Mesendoderm (in vitro differentiated cells): ENCODE measurements at regions not wholly inside any gene's neighbourhood (a gene's known extent, or its start where the extent isn't known, plus 50 kb on each side); places are given as distances from the start of the nearest gene placed in this dataset.
A peak's percentile ranks its signal among the peaks of the same experiment; 100 is the strongest.

Experiments used
- DNase-seq: peaks from one replicate; pipeline ENCODE4 v3.0.0; 2013
- H2AK5ac ChIP-seq: 2 replicates; pipeline ENCODE4 v1.6.1; 2013; ENCODE audit warnings: low read length, inconsistent platforms
- H2BK120ac ChIP-seq: 2 replicates; pipeline ENCODE4 v1.6.1; 2013; ENCODE audit warnings: low read depth, mild to moderate bottlenecking, low read length, moderate library complexity, mixed read lengths
- H2BK15ac ChIP-seq: replicated peaks from 2 replicates; pipeline ENCODE4 v1.6.1; 2013; ENCODE audit warnings: low read depth, mild to moderate bottlenecking, moderate library complexity
- H2BK5ac ChIP-seq: 2 replicates; pipeline ENCODE4 v1.6.1; 2013; ENCODE audit warnings: low read length, inconsistent platforms
- H3K18ac ChIP-seq: 2 replicates; pipeline ENCODE4 v1.6.1; 2013; ENCODE audit warnings: mild to moderate bottlenecking, low read length, mixed read lengths
- H3K23ac ChIP-seq: one replicate; pipeline ENCODE4 v1.6.1; 2013; ENCODE audit warnings: low read length
- H3K27ac ChIP-seq: 2 replicates; pipeline ENCODE4 v1.5.1; 2013; ENCODE audit warnings: low read depth, mild to moderate bottlenecking, inconsistent platforms, low read length, moderate library complexity
- H3K27me3 ChIP-seq: 2 replicates; pipeline ENCODE4 v1.6.1; 2013; ENCODE audit warnings: low read length, control low read depth, mild to moderate bottlenecking, inconsistent platforms; ENCODE audit not compliant: insufficient read depth, poor library complexity
- H3K36me3 ChIP-seq: 2 replicates; pipeline ENCODE4 v1.6.1; 2013; ENCODE audit warnings: low read length, inconsistent platforms; ENCODE audit not compliant: control insufficient read depth, insufficient read depth
- H3K4ac ChIP-seq: one replicate; pipeline ENCODE4 v1.6.1; 2013; ENCODE audit warnings: low read depth, mild to moderate bottlenecking, low read length, moderate library complexity
- H3K4me1 ChIP-seq: 2 replicates; pipeline ENCODE4 v1.6.1; 2013; ENCODE audit warnings: low read depth, low read length, inconsistent platforms; ENCODE audit not compliant: control insufficient read depth
- H3K4me2 ChIP-seq: 2 replicates; pipeline ENCODE4 v1.6.1; 2013; ENCODE audit warnings: low read length
- H3K4me3 ChIP-seq: 2 replicates; pipeline ENCODE4 v1.5.1; 2013; ENCODE audit warnings: mild to moderate bottlenecking, low read length
- H3K56ac ChIP-seq: one replicate; pipeline ENCODE4 v1.6.1; 2013; ENCODE audit warnings: low read length
- H3K79me1 ChIP-seq: 2 replicates; pipeline ENCODE4 v1.6.1; 2013; ENCODE audit warnings: low read length, inconsistent platforms
- H3K79me2 ChIP-seq: 2 replicates; pipeline ENCODE4 v1.6.1; 2013; ENCODE audit warnings: mild to moderate bottlenecking, low read length; ENCODE audit not compliant: control insufficient read depth, insufficient read depth
- H3K9ac ChIP-seq: 2 replicates; pipeline ENCODE4 v1.6.1; 2013; ENCODE audit warnings: low read length, inconsistent platforms
- H4K5ac ChIP-seq: one replicate; pipeline ENCODE4 v1.6.1; 2013; ENCODE audit warnings: low read length
- H4K8ac ChIP-seq: one replicate; pipeline ENCODE4 v1.6.1; 2013; ENCODE audit warnings: low read depth, mild to moderate bottlenecking, control low read depth, low read length, moderate library complexity
- WGBS: extraction: QIAGEN DNeasy Blood & Tissue Kit; methylation state at CpG from one replicate; pipeline ENCODE4 v1.1.7; 2013; ENCODE audit warnings: low lambda C conversion rate, missing lambda C conversion rate; ENCODE audit not compliant: insufficient coverage; ENCODE audit errors: extremely low coverage; 5-methylcytosine and 5-hydroxymethylcytosine counted together

- H2BK5ac ChIP-seq, result no peak overlapping the region
- H3K27ac ChIP-seq, result no peak overlapping the region
- no peak overlapping the region for H3K4me2 ChIP-seq
- H3K23ac ChIP-seq, result no peak overlapping the region
- no peak for DNase-seq
- no peak overlapping the region for H2BK120ac ChIP-seq
- H2AK5ac ChIP-seq, result no peak overlapping the region
- H3K18ac ChIP-seq, result no peak overlapping the region
- no CpG with 5 or more reads among the region's 10 CpGs for WGBS
- no peak overlapping the region for H3K56ac ChIP-seq
- no peak overlapping the region for H3K4me3 ChIP-seq
- no peak overlapping the region for H3K4ac ChIP-seq
- H4K5ac ChIP-seq, result no peak overlapping the region
- no peak overlapping the region for H3K9ac ChIP-seq
- no peak overlapping the region for H2BK15ac ChIP-seq
- no peak overlapping the region for H4K8ac ChIP-seq
- no peaks in the 10 kb centered on the region for H3K36me3 ChIP-seq
- H3K4me1 ChIP-seq, result no peaks in the 10 kb centered on the region
- no peaks in the 10 kb centered on the region for H3K79me2 ChIP-seq
- no peaks in the 10 kb centered on the region for H3K27me3 ChIP-seq
- H3K79me1 ChIP-seq, result no peaks in the 10 kb centered on the region
These were observed 318.4 kb downstream of the HAPSTR1 start for GRCh38 chr16:9409560-9410493.

- no peak overlapping the region for H3K23ac ChIP-seq
- no peak for DNase-seq
- H3K27ac ChIP-seq, result no peak overlapping the region
- H2BK15ac ChIP-seq, result no peak overlapping the region
- no peak overlapping the region for H4K5ac ChIP-seq
- H3K4me2 ChIP-seq, result no peak overlapping the region
- no peaks in the 10 kb centered on the region for H3K4me1 ChIP-seq
- H2BK120ac ChIP-seq, result no peak overlapping the region
- H3K4ac ChIP-seq, result no peak overlapping the region
- no peak overlapping the region for H2AK5ac ChIP-seq
- H3K79me1 ChIP-seq, result no peaks in the 10 kb centered on the region
- no peak overlapping the region for H2BK5ac ChIP-seq
- no peaks in the 10 kb centered on the region for H3K79me2 ChIP-seq
- no peak overlapping the region for H3K4me3 ChIP-seq
- H3K18ac ChIP-seq, result no peak overlapping the region
- WGBS, result no CpG with 5 or more reads among the region's 7 CpGs
- H4K8ac ChIP-seq, result no peak overlapping the region
- no peaks in the 10 kb centered on the region for H3K36me3 ChIP-seq
- no peak overlapping the region for H3K56ac ChIP-seq
- H3K9ac ChIP-seq, result no peak overlapping the region
- H3K27me3 ChIP-seq, result no peaks in the 10 kb centered on the region
These were observed 320.0 kb downstream of the HAPSTR1 start for GRCh38 chr16:9411426-9411825.

DNA sequence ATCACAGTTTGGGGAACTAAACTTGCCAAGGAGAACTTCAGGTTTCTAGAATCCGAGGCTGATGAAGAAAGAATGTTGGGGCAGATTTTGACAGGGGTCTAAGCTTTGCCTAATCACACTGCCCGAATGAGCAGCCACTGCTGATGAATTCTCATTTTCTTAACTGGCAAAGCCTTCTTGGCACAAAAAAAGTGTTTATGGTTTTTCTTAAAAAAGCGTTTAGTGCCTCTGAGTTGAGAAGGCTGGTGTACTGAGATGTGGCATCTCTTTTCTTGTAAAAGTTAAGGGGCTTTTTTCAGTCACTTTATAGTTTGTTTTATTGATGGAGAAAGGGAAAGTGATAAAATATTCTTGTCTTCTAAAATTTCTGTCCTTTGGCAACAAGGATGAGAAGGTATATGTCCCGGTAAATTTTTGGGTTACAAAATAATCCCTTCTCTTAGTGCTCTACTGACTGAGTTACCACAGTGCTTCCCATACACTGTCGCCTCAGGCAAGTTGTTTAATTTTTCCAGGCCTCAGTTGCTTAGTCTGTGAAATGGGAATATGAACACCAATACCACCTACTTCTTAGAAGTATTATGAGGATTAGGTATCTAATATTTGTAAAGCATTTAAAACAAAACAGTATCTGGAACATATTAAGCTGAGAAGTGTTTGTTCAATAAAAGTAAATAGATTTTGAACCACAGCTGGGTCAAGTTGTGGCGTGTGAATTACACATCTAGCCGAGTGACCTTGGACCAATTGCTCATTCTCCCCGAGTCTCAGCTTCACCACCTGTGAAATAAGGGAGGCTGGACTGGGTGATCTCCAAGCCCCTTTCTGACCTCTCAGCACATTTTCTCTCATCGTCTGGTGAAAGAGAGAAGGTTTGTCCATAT, 320.8 kb downstream of the HAPSTR1 start:
- Histone ChIP-seq H2BK15ac (no peak overlapping the region), H3K9ac (no peak overlapping the region), H3K23ac (no peak overlapping the region), H3K36me3 (no peaks in the 10 kb centered on the region), H3K79me2 (no peaks in the 10 kb centered on the region), H3K4me2 (no peak overlapping the region), H2BK120ac (no peak overlapping the region), H4K8ac (no peak overlapping the region), H3K27me3 (no peaks in the 10 kb centered on the region), H2AK5ac (no peak overlapping the region), H3K27ac (no peak overlapping the region), H3K4me1 (no peaks in the 10 kb centered on the region), H3K4me3 (no peak overlapping the region), H4K5ac (no peak overlapping the region), H3K56ac (no peak overlapping the region), H3K4ac (no peak overlapping the region), H2BK5ac (no peak overlapping the region), H3K18ac (no peak overlapping the region), H3K79me1 (no peaks in the 10 kb centered on the region)
- DNase-seq, result no peak
- WGBS, result no CpG with 5 or more reads among the region's 9 CpGs

GRCh38 chr16:9412915-9413264, 321.4 kb downstream of the HAPSTR1 start:
- Histone ChIP-seq H3K23ac (no peak overlapping the region), H2BK5ac (no peak overlapping the region), H3K79me2 (no peaks in the 10 kb centered on the region), H3K4me3 (no peak overlapping the region), H3K27me3 (no peaks in the 10 kb centered on the region), H4K5ac (no peak overlapping the region), H3K4ac (no peak overlapping the region), H2BK15ac (no peak overlapping the region), H2AK5ac (no peak overlapping the region), H3K18ac (no peak overlapping the region), H3K9ac (no peak overlapping the region), H3K4me1 (no peaks in the 10 kb centered on the region), H3K27ac (no peak overlapping the region), H3K4me2 (no peak overlapping the region), H3K79me1 (no peaks in the 10 kb centered on the region), H2BK120ac (no peak overlapping the region), H4K8ac (no peak overlapping the region), H3K56ac (no peak overlapping the region), H3K36me3 (no peaks in the 10 kb centered on the region)
- WGBS, result no CpG with 5 or more reads among the region's 5 CpGs
- DNase-seq, result no peak

DNA sequence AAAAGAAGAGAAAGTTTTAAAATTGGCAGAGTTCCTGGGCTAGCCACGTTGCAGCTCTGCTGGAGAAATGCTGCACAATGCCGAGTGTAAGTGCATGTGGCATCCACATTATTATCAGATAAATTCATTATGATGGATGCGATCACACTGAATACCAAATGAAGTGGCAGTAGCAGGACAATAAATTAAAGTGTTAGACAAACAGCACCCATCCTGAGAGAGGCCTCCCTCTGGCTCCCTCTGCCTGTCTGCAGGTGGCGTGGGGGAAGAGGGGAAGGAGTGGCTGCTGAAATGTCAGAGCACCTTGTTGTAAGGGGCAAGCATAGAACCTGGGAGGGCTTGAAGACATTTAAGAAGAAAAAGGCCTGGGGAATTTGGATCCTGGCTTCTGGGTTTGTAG, 324.1 kb downstream of the HAPSTR1 start:
- no peak overlapping the region for H2AK5ac ChIP-seq
- peak; percentile 14 for DNase-seq
- H3K4me2 ChIP-seq, result no peak overlapping the region
- no peak overlapping the region for H2BK5ac ChIP-seq
- H3K36me3 ChIP-seq, result no peaks in the 10 kb centered on the region
- no peak overlapping the region for H2BK120ac ChIP-seq
- no peak overlapping the region for H3K18ac ChIP-seq
- no peaks in the 10 kb centered on the region for H3K79me1 ChIP-seq
- no peak overlapping the region for H3K56ac ChIP-seq
- H3K9ac ChIP-seq, result no peak overlapping the region
- no peaks in the 10 kb centered on the region for H3K4me1 ChIP-seq
- no peaks in the 10 kb centered on the region for H3K27me3 ChIP-seq
- no peaks in the 10 kb centered on the region for H3K79me2 ChIP-seq
- no peak overlapping the region for H3K27ac ChIP-seq
- no CpG with 5 or more reads among the region's 4 CpGs for WGBS
- H3K4ac ChIP-seq, result no peak overlapping the region
- H4K5ac ChIP-seq, result no peak overlapping the region
- no peak overlapping the region for H3K4me3 ChIP-seq
- H4K8ac ChIP-seq, result no peak overlapping the region
- no peak overlapping the region for H3K23ac ChIP-seq
- no peak overlapping the region for H2BK15ac ChIP-seq
